ENCODE measurements at regions not wholly inside any gene's neighbourhood (a gene's known extent, or its start where the extent isn't known, plus 50 kb on each side); places are given as distances from the start of the nearest gene placed in this dataset.

DNA sequence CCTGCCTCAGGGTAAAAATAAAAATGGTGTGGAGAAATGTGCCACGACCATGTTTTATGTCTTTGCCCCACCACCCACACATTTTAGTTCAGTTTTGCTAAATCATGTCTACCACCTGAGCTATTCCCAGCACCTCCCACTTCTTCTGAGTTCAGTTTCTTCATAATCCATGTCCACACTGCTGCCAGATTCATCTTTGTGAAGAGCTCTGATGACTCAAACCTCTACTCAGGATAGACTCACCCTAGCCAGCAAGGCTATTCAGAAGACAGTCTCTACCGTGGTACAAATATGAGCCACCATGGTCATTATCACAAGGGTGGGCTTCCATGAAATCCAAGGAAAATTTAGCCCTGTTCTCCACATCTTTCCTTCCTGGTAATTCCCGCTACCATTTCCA is 231.1 kb upstream of the PRKCQ start:
- TF ChIP-seq CTCF (tag by site-specific recombination; IDR thresholded peaks at IDR 0.05) = no peak
- TF ChIP-seq ZNF777 (tag by site-specific recombination; IDR thresholded peaks at IDR 0.05; ENCODE audit: borderline replicate concordance) = no peak

All from HEK293 (cell line).